ENCODE measurements at regions not wholly inside any gene's neighbourhood (a gene's known extent, or its start where the extent isn't known, plus 50 kb on each side); places are given as distances from the start of the nearest gene placed in this dataset.

DNA sequence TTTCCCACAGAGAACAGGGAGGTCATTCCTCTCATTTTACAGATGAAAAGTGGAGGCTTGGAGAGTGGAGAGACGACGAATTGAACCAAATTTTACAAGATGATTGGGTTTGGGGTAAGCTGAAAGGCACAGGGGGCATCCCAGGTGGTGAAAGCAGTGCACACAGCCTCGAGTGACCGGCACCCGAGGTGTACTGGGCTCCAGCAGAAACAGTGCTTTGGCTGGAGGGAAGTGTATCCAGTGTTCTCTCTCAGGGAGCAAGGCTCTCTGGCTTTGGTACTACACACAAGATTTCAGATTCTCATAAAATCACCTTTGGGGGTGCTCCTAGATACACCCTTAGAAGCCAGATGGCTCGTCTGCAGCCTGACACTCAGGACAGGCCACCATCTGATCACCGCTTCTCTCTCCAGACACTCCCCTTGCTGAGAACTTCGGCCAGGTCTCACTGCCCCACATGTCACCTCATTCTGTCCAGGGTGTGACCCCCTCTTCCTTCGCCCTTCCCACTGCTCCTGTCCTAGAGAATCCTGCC, 339.6 kb downstream of the CYRIA start (continued):
- TF ChIP-seq ZFP41 (tag by site-specific recombination; IDR thresholded peaks at IDR 0.05; ENCODE audit: borderline replicate concordance): no peak

- Histone ChIP-seq H3K9me3 (ENCODE audit: control insufficient read depth, insufficient read depth, low read depth, low read length) (no peaks in the 10 kb centered on the region), H3K4me3 (ENCODE audit: low read depth, low read length) (no peak overlapping the region), H3K4me1 (ENCODE audit: control insufficient read depth, insufficient read depth, low read length) (no peaks in the 10 kb centered on the region), H3K27ac (ENCODE audit: extremely low read depth, low read depth, low read length) (no peak overlapping the region), H3K36me3 (ENCODE audit: control insufficient read depth in 2 of 2, insufficient read depth in 1 of 2, low read length in 2 of 2) (no peaks in the 10 kb centered on the region)
- TF ChIP-seq ZNF488 (tag by site-specific recombination; IDR thresholded peaks at IDR 0.05) (no peak), ZNF549 (tag by site-specific recombination; IDR thresholded peaks at IDR 0.05) (no peak), ZSCAN16 (tag by site-specific recombination; IDR thresholded peaks at IDR 0.05) (no peak)
- ChIA-PET POLR2A (no interaction called here), CTCF (interaction anchor here (0.5 to 1.1 kb wide), 2 partner anchors 53 to 384 kb away, joined by 3 to 4 read pairs; partner anchors contain the start of gene MYCN)
Observed at GRCh38 chr2:16325016-16325975, 340.3 kb downstream of the CYRIA start.

DNA sequence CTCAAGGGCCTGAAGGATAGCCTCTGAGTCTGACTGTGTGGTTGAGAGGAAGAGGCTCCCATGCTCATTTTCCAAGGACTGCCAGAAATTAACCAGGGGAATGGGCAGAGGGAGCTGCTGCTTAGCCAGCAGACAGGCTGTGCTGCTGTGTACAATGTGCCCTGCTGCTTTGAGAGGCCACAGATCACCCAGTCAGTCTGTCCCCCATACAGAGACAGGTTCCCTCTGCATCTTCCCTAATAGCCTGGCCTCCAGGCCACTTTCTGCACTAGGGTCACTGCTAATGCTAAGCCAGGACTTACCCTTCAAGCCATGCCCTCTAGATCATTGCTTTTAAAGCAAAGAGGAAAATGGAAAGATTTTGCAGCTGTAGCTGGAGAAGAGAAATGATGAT, 341.1 kb downstream of the CYRIA start:
- ChIA-PET POLR2A (no interaction called here), CTCF (interaction anchor here (1.1 kb wide), 1 partner anchor 384 kb away, joined by 3 read pairs; the partner anchor contains the start of gene MYCN)

GRCh38 chr2:16323551-16324543, 341.8 kb downstream of the CYRIA start:
- Histone ChIP-seq H3K4me3 (ENCODE audit: low read depth, low read length) (no peak overlapping the region), H3K9me3 (ENCODE audit: control insufficient read depth, insufficient read depth, low read depth, low read length) (no peaks in the 10 kb centered on the region), H3K36me3 (ENCODE audit: control insufficient read depth in 2 of 2, insufficient read depth in 1 of 2, low read length in 2 of 2) (no peaks in the 10 kb centered on the region), H3K27ac (ENCODE audit: extremely low read depth, low read depth, low read length) (no peak overlapping the region), H3K4me1 (ENCODE audit: control insufficient read depth, insufficient read depth, low read length) (no peaks in the 10 kb centered on the region)
- ChIA-PET POLR2A (no interaction called here), CTCF (interaction anchor here (1.1 kb wide), 1 partner anchor 383 kb away, joined by 3 read pairs; the partner anchor contains the start of gene MYCN)
- TF ChIP-seq ZNF202 (tag by site-specific recombination; IDR thresholded peaks at IDR 0.05; ENCODE audit: borderline replicate concordance): no peak
- no peak for TF ChIP-seq ZBTB48 (tag by site-specific recombination; IDR thresholded peaks at IDR 0.05)
- TF ChIP-seq ZNF501 (tag by site-specific recombination; IDR thresholded peaks at IDR 0.05): no peak
- TF ChIP-seq ZNF184 (tag by site-specific recombination; IDR thresholded peaks at IDR 0.05): no peak
- no peak for TF ChIP-seq ZNF416 (tag by site-specific recombination; IDR thresholded peaks at IDR 0.05)
- TF ChIP-seq, protein P1, sequence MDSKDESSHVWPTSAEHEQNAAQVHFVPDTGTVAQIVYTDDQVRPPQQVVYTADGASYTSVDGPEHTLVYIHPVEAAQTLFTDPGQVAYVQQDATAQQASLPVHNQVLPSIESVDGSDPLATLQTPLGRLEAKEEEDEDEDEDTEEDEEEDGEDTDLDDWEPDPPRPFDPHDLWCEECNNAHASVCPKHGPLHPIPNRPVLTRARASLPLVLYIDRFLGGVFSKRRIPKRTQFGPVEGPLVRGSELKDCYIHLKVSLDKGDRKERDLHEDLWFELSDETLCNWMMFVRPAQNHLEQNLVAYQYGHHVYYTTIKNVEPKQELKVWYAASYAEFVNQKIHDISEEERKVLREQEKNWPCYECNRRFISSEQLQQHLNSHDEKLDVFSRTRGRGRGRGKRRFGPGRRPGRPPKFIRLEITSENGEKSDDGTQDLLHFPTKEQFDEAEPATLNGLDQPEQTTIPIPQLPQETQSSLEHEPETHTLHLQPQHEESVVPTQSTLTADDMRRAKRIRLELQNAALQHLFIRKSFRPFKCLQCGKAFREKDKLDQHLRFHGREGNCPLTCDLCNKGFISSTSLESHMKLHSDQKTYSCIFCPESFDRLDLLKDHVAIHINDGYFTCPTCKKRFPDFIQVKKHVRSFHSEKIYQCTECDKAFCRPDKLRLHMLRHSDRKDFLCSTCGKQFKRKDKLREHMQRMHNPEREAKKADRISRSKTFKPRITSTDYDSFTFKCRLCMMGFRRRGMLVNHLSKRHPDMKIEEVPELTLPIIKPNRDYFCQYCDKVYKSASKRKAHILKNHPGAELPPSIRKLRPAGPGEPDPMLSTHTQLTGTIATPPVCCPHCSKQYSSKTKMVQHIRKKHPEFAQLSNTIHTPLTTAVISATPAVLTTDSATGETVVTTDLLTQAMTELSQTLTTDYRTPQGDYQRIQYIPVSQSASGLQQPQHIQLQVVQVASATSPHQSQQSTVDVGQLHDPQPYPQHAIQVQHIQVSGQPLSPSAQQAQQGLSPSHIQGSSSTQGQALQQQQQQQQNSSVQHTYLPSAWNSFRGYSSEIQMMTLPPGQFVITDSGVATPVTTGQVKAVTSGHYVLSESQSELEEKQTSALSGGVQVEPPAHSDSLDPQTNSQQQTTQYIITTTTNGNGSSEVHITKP (tag by site-specific recombination; IDR thresholded peaks at IDR 0.05): no peak

More for the DNA sequence above, 341.1 kb downstream of the CYRIA start:
- no peak overlapping the region for H3K4me3 ChIP-seq (ENCODE audit: low read depth, low read length)
- H3K4me1 ChIP-seq (ENCODE audit: control insufficient read depth, insufficient read depth, low read length): no peaks in the 10 kb centered on the region
- no peaks in the 10 kb centered on the region for H3K36me3 ChIP-seq (ENCODE audit: control insufficient read depth in 2 of 2, insufficient read depth in 1 of 2, low read length in 2 of 2)
- no peaks in the 10 kb centered on the region for H3K9me3 ChIP-seq (ENCODE audit: control insufficient read depth, insufficient read depth, low read depth, low read length)
- TF ChIP-seq ZNF777 (tag by site-specific recombination; IDR thresholded peaks at IDR 0.05; ENCODE audit: borderline replicate concordance): no peak
- TF ChIP-seq ZNF23 (tag by site-specific recombination; IDR thresholded peaks at IDR 0.05; ENCODE audit: borderline replicate concordance): no peak
- TF ChIP-seq, protein P2, sequence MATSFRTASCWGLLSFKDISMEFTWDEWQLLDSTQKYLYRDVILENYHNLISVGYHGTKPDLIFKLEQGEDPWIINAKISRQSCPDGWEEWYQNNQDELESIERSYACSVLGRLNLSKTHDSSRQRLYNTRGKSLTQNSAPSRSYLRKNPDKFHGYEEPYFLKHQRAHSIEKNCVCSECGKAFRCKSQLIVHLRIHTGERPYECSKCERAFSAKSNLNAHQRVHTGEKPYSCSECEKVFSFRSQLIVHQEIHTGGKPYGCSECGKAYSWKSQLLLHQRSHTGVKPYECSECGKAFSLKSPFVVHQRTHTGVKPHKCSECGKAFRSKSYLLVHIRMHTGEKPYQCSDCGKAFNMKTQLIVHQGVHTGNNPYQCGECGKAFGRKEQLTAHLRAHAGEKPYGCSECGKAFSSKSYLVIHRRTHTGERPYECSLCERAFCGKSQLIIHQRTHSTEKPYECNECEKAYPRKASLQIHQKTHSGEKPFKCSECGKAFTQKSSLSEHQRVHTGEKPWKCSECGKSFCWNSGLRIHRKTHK (tag by site-specific recombination; IDR thresholded peaks at IDR 0.05): no peak
- TF ChIP-seq ZFP37 (tag by site-specific recombination; IDR thresholded peaks at IDR 0.05): no peak
- TF ChIP-seq ZNF416 (tag by site-specific recombination; IDR thresholded peaks at IDR 0.05): no peak
- TF ChIP-seq, protein P3, sequence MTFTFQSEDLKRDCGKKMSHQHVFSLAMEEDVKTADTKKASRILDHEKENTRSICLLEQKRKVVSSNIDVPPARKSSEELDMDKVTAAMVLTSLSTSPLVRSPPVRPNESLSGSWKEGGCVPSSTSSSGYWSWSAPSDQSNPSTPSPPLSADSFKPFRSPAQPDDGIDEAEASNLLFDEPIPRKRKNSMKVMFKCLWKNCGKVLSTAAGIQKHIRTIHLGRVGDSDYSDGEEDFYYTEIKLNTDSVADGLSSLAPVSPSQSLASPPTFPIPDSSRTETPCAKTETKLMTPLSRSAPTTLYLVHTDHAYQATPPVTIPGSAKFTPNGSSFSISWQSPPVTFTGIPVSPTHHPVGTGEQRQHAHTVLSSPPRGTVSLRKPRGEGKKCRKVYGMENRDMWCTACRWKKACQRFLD (tag by site-specific recombination; IDR thresholded peaks at IDR 0.05): no peak
- TF ChIP-seq GLIS1 (tag by site-specific recombination; IDR thresholded peaks at IDR 0.05): no peak
- TF ChIP-seq KLF9 (tag by site-specific recombination; IDR thresholded peaks at IDR 0.05; ENCODE audit: low read depth): no peak
- TF ChIP-seq ZNF555 (tag by site-specific recombination; conservative IDR thresholded peaks at IDR 0.05): no peak
- no peak for TF ChIP-seq ZNF302 (tag by site-specific recombination; IDR thresholded peaks at IDR 0.05; ENCODE audit: low read depth)
- TF ChIP-seq FEZF1 (tag by site-specific recombination; IDR thresholded peaks at IDR 0.05): no peak
- TF ChIP-seq ZNF335 (tag by site-specific recombination; conservative IDR thresholded peaks at IDR 0.05): no peak
- TF ChIP-seq ZBTB48 (tag by site-specific recombination; IDR thresholded peaks at IDR 0.05): no peak
- no peak for TF ChIP-seq ZNF76 (tag by site-specific recombination; IDR thresholded peaks at IDR 0.05; ENCODE audit: borderline replicate concordance, low read depth)
- no peak overlapping the region for H3K27ac ChIP-seq (ENCODE audit: extremely low read depth, low read depth, low read length)
